PC-9 (cell line): ENCODE measurements at regions not wholly inside any gene's neighbourhood (a gene's known extent, or its start where the extent isn't known, plus 50 kb on each side); places are given as distances from the start of the nearest gene placed in this dataset.

Source experiments
- BruUV-seq: library from RNA; stranded (reverse); fragments of 400-500 nt; replicated peaks from 2 replicates; lab custom pipeline; 2021; lab: Mats Ljungman, UMichigan
- CTCF ChIA-PET: fragments of 300-600 bp; sonication (Branson Sonifier 250); formaldehyde crosslinking; loops from one replicate; lab custom pipeline; 2022; ENCODE audit warnings: antibody characterized with exemption; lab: Charles Lee
- POLR2A ChIA-PET: fragments of 300-600 bp; sonication (Branson Sonifier 250); formaldehyde crosslinking; loops from one replicate; lab custom pipeline; 2022; ENCODE audit warnings: antibody characterized with exemption; ENCODE audit not compliant: unreplicated experiment; lab: Charles Lee
- DNase-seq, 2 experiments: peaks; one replicate each; pipeline versions ENCODE4 v3.0.0 to v3.0.0-alpha.2; 2015 to 2022; ENCODE audit warnings: mixed read lengths in 1 of 2
- H2AFZ ChIP-seq: fragments of 200-600 bp; sonication (generic); 2 replicates; pipeline ENCODE4 v1.8.1; 2017; ENCODE audit warnings: antibody characterized with exemption
- H3F3A ChIP-seq: fragments of 200-600 bp; sonication (generic); 2 replicates; pipeline ENCODE4 v1.8.1; 2017; ENCODE audit warnings: antibody characterized with exemption, mild to moderate bottlenecking, low read depth; ENCODE audit not compliant: insufficient read depth
- H3K27ac ChIP-seq: fragments of 200-600 bp; sonication (generic); 2 replicates; pipeline ENCODE4 v1.6.1; 2016; ENCODE audit warnings: mixed run types
- H3K27me3 ChIP-seq: fragments of 200-600 bp; sonication (generic); 2 replicates; pipeline ENCODE4 v1.6.1; 2016; ENCODE audit warnings: low read depth, mixed run types; ENCODE audit not compliant: insufficient read depth
- H3K36me3 ChIP-seq: fragments of 200-600 bp; sonication (generic); 2 replicates; pipeline ENCODE4 v1.6.1; 2016; ENCODE audit warnings: low read depth, mixed run types
- H3K4me1 ChIP-seq: fragments of 200-600 bp; sonication (generic); replicated peaks from 2 replicates; pipeline ENCODE4 v1.6.1; 2016; ENCODE audit warnings: mixed run types; ENCODE audit not compliant: insufficient read depth
- H3K4me2 ChIP-seq: fragments of 200-600 bp; sonication (generic); 2 replicates; pipeline ENCODE4 v1.6.1; 2017; ENCODE audit warnings: mixed run types
- H3K4me3 ChIP-seq: fragments of 200-600 bp; sonication (generic); 2 replicates; pipeline ENCODE4 v1.6.1; 2016; ENCODE audit warnings: mixed run types
- H3K79me2 ChIP-seq: fragments of 200-600 bp; sonication (generic); 2 replicates; pipeline ENCODE4 v1.6.1; 2017; ENCODE audit warnings: low read depth, mixed run types
- H3K9me2 ChIP-seq: fragments of 200-600 bp; sonication (generic); 2 replicates; pipeline ENCODE4 v1.8.1; 2017; ENCODE audit warnings: mild to moderate bottlenecking; ENCODE audit not compliant: insufficient read depth
- H3K9me3 ChIP-seq: fragments of 200-600 bp; sonication (generic); 2 replicates; pipeline ENCODE4 v1.8.1; 2016; ENCODE audit warnings: low read depth; ENCODE audit not compliant: insufficient read depth
- H4K20me1 ChIP-seq: fragments of 200-600 bp; sonication (generic); 2 replicates; pipeline ENCODE4 v1.8.1; 2017; ENCODE audit not compliant: insufficient read depth
- EZH2 ChIP-seq: fragments of 200-600 bp; sonication (generic); IDR thresholded peaks from 2 replicates; pipeline ENCODE4 v1.8.0; 2017; ENCODE audit warnings: antibody characterized with exemption, low read depth
- intact Hi-C: fragments of 100-400 bp; cut with micrococcal nuclease; formaldehyde crosslinking; loops from one replicate; pipeline ENCODE4 v1.10.0; 2022; ENCODE audit not compliant: unreplicated experiment
- TF ChIP-seq, protein P1 (sequence below): fragments of 200-600 bp; sonication (generic); conservative IDR thresholded peaks from 2 replicates; pipeline ENCODE4 v1.6.1; 2017; ENCODE audit warnings: mixed run types, antibody characterized with exemption, mild to moderate bottlenecking, moderate library complexity

DNA sequence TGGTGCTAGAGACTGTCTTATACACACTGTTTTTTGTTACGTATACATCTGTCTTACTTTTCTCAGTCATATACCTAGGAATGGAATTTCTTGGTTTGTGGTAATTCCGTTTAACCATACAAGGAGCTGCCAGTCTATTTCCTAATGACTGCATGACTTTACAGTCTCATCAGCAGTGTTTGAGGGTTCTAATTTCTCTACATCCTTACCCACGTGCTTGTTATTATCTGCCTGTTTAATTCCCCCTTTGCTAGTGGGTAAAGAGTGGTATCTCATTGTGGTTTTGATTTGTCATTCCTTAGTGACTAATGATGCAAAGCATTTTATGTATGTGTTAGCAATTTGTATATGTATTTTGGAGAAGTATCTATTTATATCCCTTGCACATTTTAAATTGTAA is 1008.0 kb downstream of the FAM181B start:
- no peak overlapping the region for H3K4me3 ChIP-seq
- no peaks in the 10 kb centered on the region for H3K36me3 ChIP-seq
- no peaks in the 10 kb centered on the region for H4K20me1 ChIP-seq
- H3K4me2 ChIP-seq = no peak overlapping the region
- intact Hi-C loops = no loop called here
- TF ChIP-seq EZH2 = no peak
- TF ChIP-seq, protein P1, sequence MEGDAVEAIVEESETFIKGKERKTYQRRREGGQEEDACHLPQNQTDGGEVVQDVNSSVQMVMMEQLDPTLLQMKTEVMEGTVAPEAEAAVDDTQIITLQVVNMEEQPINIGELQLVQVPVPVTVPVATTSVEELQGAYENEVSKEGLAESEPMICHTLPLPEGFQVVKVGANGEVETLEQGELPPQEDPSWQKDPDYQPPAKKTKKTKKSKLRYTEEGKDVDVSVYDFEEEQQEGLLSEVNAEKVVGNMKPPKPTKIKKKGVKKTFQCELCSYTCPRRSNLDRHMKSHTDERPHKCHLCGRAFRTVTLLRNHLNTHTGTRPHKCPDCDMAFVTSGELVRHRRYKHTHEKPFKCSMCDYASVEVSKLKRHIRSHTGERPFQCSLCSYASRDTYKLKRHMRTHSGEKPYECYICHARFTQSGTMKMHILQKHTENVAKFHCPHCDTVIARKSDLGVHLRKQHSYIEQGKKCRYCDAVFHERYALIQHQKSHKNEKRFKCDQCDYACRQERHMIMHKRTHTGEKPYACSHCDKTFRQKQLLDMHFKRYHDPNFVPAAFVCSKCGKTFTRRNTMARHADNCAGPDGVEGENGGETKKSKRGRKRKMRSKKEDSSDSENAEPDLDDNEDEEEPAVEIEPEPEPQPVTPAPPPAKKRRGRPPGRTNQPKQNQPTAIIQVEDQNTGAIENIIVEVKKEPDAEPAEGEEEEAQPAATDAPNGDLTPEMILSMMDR = no peak
- H3K9me3 ChIP-seq = 0 out of 2 replicates have a peak, but pooled peaks cover 3% of the 10 kb centered on the region
- no peak overlapping the region for H2AFZ ChIP-seq
- no peaks in the 10 kb centered on the region for H3K9me2 ChIP-seq
- no peak overlapping the region for H3K27ac ChIP-seq
- BruUV-seq = no TSS peak
- ChIA-PET POLR2A (no interaction called here), CTCF (no interaction called here)
- DNase-seq = no peak
- no peaks in the 10 kb centered on the region for H3K79me2 ChIP-seq
- H3K27me3 ChIP-seq = no peaks in the 10 kb centered on the region
- no peaks in the 10 kb centered on the region for H3F3A ChIP-seq
- no peaks in the 10 kb centered on the region for H3K4me1 ChIP-seq

DNA sequence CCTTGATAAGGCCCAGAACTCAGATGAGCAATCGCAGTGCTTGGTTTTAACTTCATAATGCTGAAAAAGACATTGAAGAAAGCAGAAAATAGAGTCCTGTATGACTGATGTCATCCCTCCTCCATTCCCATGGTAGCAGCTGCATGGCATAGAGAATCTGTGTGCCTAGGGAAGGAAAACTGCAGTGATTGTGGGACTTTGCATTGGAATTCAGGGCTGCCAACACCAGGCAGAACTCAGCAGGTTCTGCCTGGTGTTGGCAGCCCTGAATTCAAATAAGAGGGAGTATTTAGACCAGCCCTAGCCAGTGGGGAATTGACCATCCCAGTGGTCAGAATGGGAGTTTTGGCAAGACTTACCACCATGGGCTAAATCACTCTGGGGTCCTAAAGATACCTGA is 1016.0 kb downstream of the FAM181B start:
- Histone ChIP-seq H3F3A (no peaks in the 10 kb centered on the region), H3K4me1 (no peaks in the 10 kb centered on the region), H3K27me3 (no peaks in the 10 kb centered on the region), H3K4me3 (no peak overlapping the region), H3K79me2 (no peaks in the 10 kb centered on the region), H4K20me1 (no peaks in the 10 kb centered on the region), H2AFZ (no peak overlapping the region), H3K9me3 (no peaks in the 10 kb centered on the region), H3K27ac (no peak overlapping the region), H3K4me2 (no peak overlapping the region), H3K36me3 (no peaks in the 10 kb centered on the region), H3K9me2 (no peaks in the 10 kb centered on the region)
- no TSS peak for BruUV-seq
- ChIA-PET CTCF (no interaction called here), POLR2A (no interaction called here)
- intact Hi-C loops = no loop called here
- DNase-seq = no peak
- TF ChIP-seq, protein P1 = no peak

DNA sequence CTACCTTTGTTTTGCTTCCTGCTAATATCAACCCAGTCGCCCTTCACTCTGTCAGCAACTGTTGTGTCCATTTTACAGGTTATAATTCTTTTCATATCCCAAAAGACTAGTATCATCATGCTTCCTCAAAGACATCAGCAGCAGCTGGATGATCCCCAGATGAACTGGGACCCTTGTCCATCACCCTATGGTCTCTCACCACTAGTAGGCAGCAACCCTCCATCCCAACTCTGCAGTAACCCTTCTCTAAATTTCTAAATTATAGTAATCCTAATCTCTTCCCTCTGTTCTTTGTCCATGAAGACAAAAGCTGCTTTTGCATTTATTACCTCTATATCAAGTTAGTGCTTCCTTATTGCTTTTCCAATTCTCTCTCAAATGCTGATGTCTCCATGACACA is 1025.8 kb downstream of the FAM181B start:
- no peaks in the 10 kb centered on the region for H3K9me3 ChIP-seq
- no peaks in the 10 kb centered on the region for H3K36me3 ChIP-seq
- DNase-seq = no peak
- no TSS peak for BruUV-seq
- no peaks in the 10 kb centered on the region for H3K9me2 ChIP-seq
- intact Hi-C loops = no loop called here
- ChIA-PET CTCF (no interaction called here), POLR2A (no interaction called here)
- H3K27me3 ChIP-seq = no peaks in the 10 kb centered on the region
- no peaks in the 10 kb centered on the region for H3K79me2 ChIP-seq
- no peak overlapping the region for H3K4me2 ChIP-seq
- H3K4me1 ChIP-seq = no peaks in the 10 kb centered on the region
- TF ChIP-seq EZH2 = no peak
- TF ChIP-seq, protein P1 = 0 out of 2 replicates have a peak, but pooled peaks have one; percentile 21
- H3K4me3 ChIP-seq = no peak overlapping the region
- H4K20me1 ChIP-seq = no peaks in the 10 kb centered on the region
- no peak overlapping the region for H2AFZ ChIP-seq
- H3K27ac ChIP-seq = no peak overlapping the region
- no peaks in the 10 kb centered on the region for H3F3A ChIP-seq
